Liver (tissue), 7 donors: ENCODE measurements at regions not wholly inside any gene's neighbourhood (a gene's known extent, or its start where the extent isn't known, plus 50 kb on each side); places are given as distances from the start of the nearest gene placed in this dataset.

Source experiments
- DNase-seq: peaks from one replicate; pipeline ENCODE4 v3.0.0-alpha.2; 2017; ENCODE audit warnings: low spot score
- H3K27ac ChIP-seq, 2 donors: one replicate each; pipeline ENCODE4 v1.7.0; 2013; ENCODE audit warnings: inconsistent platforms in 2 of 2, low read length in 2 of 2, control low read depth in 1 of 2, low read depth in 1 of 2, mild to moderate bottlenecking in 1 of 2
- H3K27me3 ChIP-seq, 4 donors: one replicate each; pipeline versions ENCODE4 v1.6.1 to v1.7.0; 2013; ENCODE audit warnings: low read length in 3 of 4, inconsistent platforms in 1 of 4, mild to moderate bottlenecking in 1 of 4, moderate library complexity in 1 of 4; ENCODE audit not compliant: control insufficient read depth in 4 of 4, insufficient read depth in 4 of 4
- H3K36me3 ChIP-seq, 4 donors: one replicate each; pipeline versions ENCODE4 v1.6.1 to v1.7.0; 2013; ENCODE audit warnings: low read length in 3 of 4, mild to moderate bottlenecking in 3 of 4, low read depth in 1 of 4, moderate library complexity in 1 of 4; ENCODE audit not compliant: control insufficient read depth in 4 of 4, insufficient read depth in 3 of 4
- H3K4me1 ChIP-seq, 4 donors: one replicate each; pipeline versions ENCODE4 v1.6.1 to v1.7.0; 2013; ENCODE audit warnings: low read length in 3 of 4, mild to moderate bottlenecking in 3 of 4, moderate library complexity in 1 of 4; ENCODE audit not compliant: control insufficient read depth in 4 of 4, insufficient read depth in 4 of 4
- H3K4me3 ChIP-seq, 3 donors: one replicate each; pipeline versions ENCODE4 v1.6.1 to v1.7.0; 2013; ENCODE audit warnings: low read length in 3 of 3, control low read depth in 1 of 3, low read depth in 1 of 3, mild to moderate bottlenecking in 1 of 3
- H3K9ac ChIP-seq, 2 donors: one replicate each; pipeline ENCODE4 v1.7.0; 2013; ENCODE audit warnings: low read length in 2 of 2, mild to moderate bottlenecking in 2 of 2, moderate library complexity in 2 of 2, control low read depth in 1 of 2, low read depth in 1 of 2
- H3K9me3 ChIP-seq, 4 donors: one replicate each; pipeline versions ENCODE4 v1.6.1 to v1.7.0; 2013; ENCODE audit warnings: low read length in 3 of 4; ENCODE audit not compliant: control insufficient read depth in 4 of 4
- ATF3 ChIP-seq: IDR thresholded peaks from 2 replicates; pipeline ENCODE4 v1.6.1; 2016; ENCODE audit warnings: antibody characterized with exemption
- EGR1 ChIP-seq, 2 donors: IDR thresholded peaks; 2 replicates each; pipeline ENCODE4 v1.6.1; 2016 to 2018; ENCODE audit warnings: antibody characterized with exemption in 2 of 2, low read depth in 2 of 2
- FOXA1 ChIP-seq: IDR thresholded peaks from 2 replicates; pipeline ENCODE4 v1.6.1; 2016; ENCODE audit warnings: antibody characterized with exemption
- FOXA2 ChIP-seq: IDR thresholded peaks from 2 replicates; pipeline ENCODE4 v1.6.1; 2016; ENCODE audit warnings: antibody characterized with exemption
- HNF4A ChIP-seq, 2 donors: conservative IDR thresholded peaks; 2 replicates each; pipeline ENCODE4 v1.6.1; 2016; ENCODE audit warnings: antibody characterized with exemption in 2 of 2, mild to moderate bottlenecking in 2 of 2
- HNF4G ChIP-seq: IDR thresholded peaks from 2 replicates; pipeline ENCODE4 v1.6.1; 2016; ENCODE audit warnings: antibody characterized with exemption
- JUND ChIP-seq, 2 donors: IDR thresholded peaks; 2 replicates each; pipeline ENCODE4 v1.6.1; 2016; ENCODE audit warnings: antibody characterized with exemption in 2 of 2
- MAX ChIP-seq: IDR thresholded peaks from 2 replicates; pipeline ENCODE4 v1.6.1; 2016; ENCODE audit warnings: antibody characterized with exemption
- NR2F2 ChIP-seq: IDR thresholded peaks from 2 replicates; pipeline ENCODE4 v1.6.1; 2016; ENCODE audit warnings: antibody characterized with exemption
- RAD21 ChIP-seq, 2 donors: IDR thresholded peaks; 2 replicates each; pipeline ENCODE4 v1.6.1; 2016; ENCODE audit warnings: antibody characterized with exemption in 2 of 2, mild to moderate bottlenecking in 2 of 2
- REST ChIP-seq: IDR thresholded peaks from 2 replicates; pipeline ENCODE4 v1.6.1; 2016; ENCODE audit warnings: antibody characterized with exemption, mild to moderate bottlenecking
- RXRA ChIP-seq, 2 donors: IDR thresholded peaks; 2 replicates each; pipeline ENCODE4 v1.6.1; 2017 to 2018; ENCODE audit warnings: antibody characterized with exemption in 2 of 2, mild to moderate bottlenecking in 1 of 2
- SP1 ChIP-seq: IDR thresholded peaks from 2 replicates; pipeline ENCODE4 v1.6.1; 2018; ENCODE audit warnings: antibody characterized with exemption, mild to moderate bottlenecking
- TAF1 ChIP-seq: conservative IDR thresholded peaks from 2 replicates; pipeline ENCODE4 v1.6.1; 2016; ENCODE audit warnings: antibody characterized with exemption, mild to moderate bottlenecking
- YY1 ChIP-seq: IDR thresholded peaks from 2 replicates; pipeline ENCODE4 v1.6.1; 2016; ENCODE audit warnings: antibody characterized with exemption, mild to moderate bottlenecking
- ZBTB33 ChIP-seq: IDR thresholded peaks from 2 replicates; pipeline ENCODE4 v1.6.1; 2016; ENCODE audit warnings: antibody characterized with exemption
- WGBS: extraction: QIAGEN DNeasy Blood & Tissue Kit; methylation state at CpG from one replicate; pipeline ENCODE4 v1.1.7; 2013; 5-methylcytosine and 5-hydroxymethylcytosine counted together
- donor health status: healthy.
- donor health status: healthy.
- donor health status: healthy.
- donor health status: healthy.

GRCh38 chr9:84593352-84593751 lies 76.2 kb upstream of the NTRK2 start (continued):
- TF ChIP-seq ZBTB33 (no peak), TAF1 (no peak)

- peaks cover 0 to 5% (median 0%) of the 10 kb centered on the region in 4 donors for H3K27me3 ChIP-seq
- DNase-seq, result no peak
- TF ChIP-seq MAX (peak; percentile 26), HNF4G (no peak), RAD21 (IDR thresholded peaks at IDR 0.05) (no peak), ATF3 (no peak)
Observed at GRCh38 chr9:84597131-84597530, 72.4 kb upstream of the NTRK2 start.

GRCh38 chr9:84598921-84599636 lies 70.5 kb upstream of the NTRK2 start:
- H3K27ac ChIP-seq, result no peak overlapping the region
- no peaks in the 10 kb centered on the region for H3K36me3 ChIP-seq
- H3K4me3 ChIP-seq, result no peak overlapping the region
- no peaks in the 10 kb centered on the region for H3K4me1 ChIP-seq
- 76% methylated on average over 6 of the region's 6 CpGs for WGBS
- H3K27me3 ChIP-seq, result peaks cover 0 to 5% (median 0%) of the 10 kb centered on the region in 4 donors
- H3K9ac ChIP-seq, result no peak overlapping the region
- no peak for DNase-seq
- no peak for TF ChIP-seq NR2F2
- TF ChIP-seq YY1, result no peak
- TF ChIP-seq FOXA2, result no peak
- no peak for TF ChIP-seq HNF4A (conservative IDR thresholded peaks at IDR 0.05)
- no peak for TF ChIP-seq HNF4G
- TF ChIP-seq RXRA (IDR thresholded peaks at IDR 0.05), result no peak
- no peak for TF ChIP-seq MAX
- TF ChIP-seq ZBTB33, result no peak
- no peak for TF ChIP-seq REST
- TF ChIP-seq FOXA1, result no peak
- TF ChIP-seq TAF1, result no peak
- TF ChIP-seq EGR1 (IDR thresholded peaks at IDR 0.05; ENCODE audit: low read depth in 2 of 2), result no peak
- TF ChIP-seq RAD21 (IDR thresholded peaks at IDR 0.05), result no peak
- TF ChIP-seq ATF3, result no peak
- TF ChIP-seq JUND (IDR thresholded peaks at IDR 0.05), result no peak
- no peak for TF ChIP-seq SP1
- no peaks in the 10 kb centered on the region for H3K9me3 ChIP-seq

More at GRCh38 chr9:84597131-84597530, 72.4 kb upstream of the NTRK2 start:
- H3K9ac ChIP-seq, result no peak overlapping the region
- H3K36me3 ChIP-seq, result no peaks in the 10 kb centered on the region
- WGBS, result 45% methylated on average over 2 of the region's 2 CpGs
- H3K4me1 ChIP-seq, result no peaks in the 10 kb centered on the region
- no peak overlapping the region for H3K4me3 ChIP-seq
- no peaks in the 10 kb centered on the region for H3K9me3 ChIP-seq
- H3K27ac ChIP-seq, result no peak overlapping the region
